ENCODE measurements at regions not wholly inside any gene's neighbourhood (a gene's known extent, or its start where the extent isn't known, plus 50 kb on each side); places are given as distances from the start of the nearest gene placed in this dataset.

DNA sequence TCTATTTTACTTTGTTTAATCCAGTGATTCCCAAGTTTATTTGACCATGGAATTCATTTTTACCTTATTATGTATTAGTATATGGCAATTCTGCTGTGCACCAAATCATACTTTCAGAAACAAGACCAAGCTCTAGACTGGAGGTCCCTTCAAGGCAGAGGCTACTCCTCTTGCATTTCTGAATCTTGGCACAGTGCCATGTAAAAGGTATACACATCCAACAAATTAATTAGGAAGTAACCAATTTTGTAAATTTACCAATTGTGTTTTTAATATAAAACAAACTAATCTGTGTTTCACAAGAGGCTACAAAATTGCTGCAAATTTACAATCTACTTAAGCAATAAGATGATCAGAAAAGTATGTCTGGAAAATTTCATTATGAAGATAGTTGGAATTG, 712.2 kb upstream of the HS3ST1 start:
- TF ChIP-seq POLR2A (IDR thresholded peaks at IDR 0.05) = no peak
- TF ChIP-seq, protein P1, sequence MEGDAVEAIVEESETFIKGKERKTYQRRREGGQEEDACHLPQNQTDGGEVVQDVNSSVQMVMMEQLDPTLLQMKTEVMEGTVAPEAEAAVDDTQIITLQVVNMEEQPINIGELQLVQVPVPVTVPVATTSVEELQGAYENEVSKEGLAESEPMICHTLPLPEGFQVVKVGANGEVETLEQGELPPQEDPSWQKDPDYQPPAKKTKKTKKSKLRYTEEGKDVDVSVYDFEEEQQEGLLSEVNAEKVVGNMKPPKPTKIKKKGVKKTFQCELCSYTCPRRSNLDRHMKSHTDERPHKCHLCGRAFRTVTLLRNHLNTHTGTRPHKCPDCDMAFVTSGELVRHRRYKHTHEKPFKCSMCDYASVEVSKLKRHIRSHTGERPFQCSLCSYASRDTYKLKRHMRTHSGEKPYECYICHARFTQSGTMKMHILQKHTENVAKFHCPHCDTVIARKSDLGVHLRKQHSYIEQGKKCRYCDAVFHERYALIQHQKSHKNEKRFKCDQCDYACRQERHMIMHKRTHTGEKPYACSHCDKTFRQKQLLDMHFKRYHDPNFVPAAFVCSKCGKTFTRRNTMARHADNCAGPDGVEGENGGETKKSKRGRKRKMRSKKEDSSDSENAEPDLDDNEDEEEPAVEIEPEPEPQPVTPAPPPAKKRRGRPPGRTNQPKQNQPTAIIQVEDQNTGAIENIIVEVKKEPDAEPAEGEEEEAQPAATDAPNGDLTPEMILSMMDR (IDR thresholded peaks at IDR 0.05) = no peak

Data from right lobe of liver (tissue), 4 donors.